ENCODE measurements at regions not wholly inside any gene's neighbourhood (a gene's known extent, or its start where the extent isn't known, plus 50 kb on each side); places are given as distances from the start of the nearest gene placed in this dataset.

DNA sequence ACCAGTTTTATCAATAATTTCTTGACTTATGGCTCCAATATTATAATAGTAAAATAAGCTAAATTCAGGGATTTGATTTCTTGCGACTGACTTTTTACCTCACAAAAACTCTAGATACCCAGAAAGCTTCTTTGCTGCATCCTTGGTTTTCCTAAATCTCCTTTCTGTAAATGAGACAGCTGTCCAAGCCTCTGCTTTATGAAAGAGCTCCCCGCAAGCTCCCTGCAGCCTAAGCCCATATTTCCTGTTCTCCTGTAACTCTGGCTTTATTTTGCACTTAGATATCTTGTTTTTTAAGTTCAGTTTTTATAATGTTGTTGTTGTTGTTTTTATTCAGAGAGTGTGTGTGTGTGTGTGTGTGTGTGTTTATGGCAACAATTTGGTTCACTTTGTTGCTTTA, 361.7 kb upstream of the PKDCC start:
- H3K9me3 ChIP-seq (ENCODE audit: severe bottlenecking) = no peaks in the 10 kb centered on the region
- no peak overlapping the region for H3K4me3 ChIP-seq (ENCODE audit: low read depth, low read length)
- TF ChIP-seq, protein P1, sequence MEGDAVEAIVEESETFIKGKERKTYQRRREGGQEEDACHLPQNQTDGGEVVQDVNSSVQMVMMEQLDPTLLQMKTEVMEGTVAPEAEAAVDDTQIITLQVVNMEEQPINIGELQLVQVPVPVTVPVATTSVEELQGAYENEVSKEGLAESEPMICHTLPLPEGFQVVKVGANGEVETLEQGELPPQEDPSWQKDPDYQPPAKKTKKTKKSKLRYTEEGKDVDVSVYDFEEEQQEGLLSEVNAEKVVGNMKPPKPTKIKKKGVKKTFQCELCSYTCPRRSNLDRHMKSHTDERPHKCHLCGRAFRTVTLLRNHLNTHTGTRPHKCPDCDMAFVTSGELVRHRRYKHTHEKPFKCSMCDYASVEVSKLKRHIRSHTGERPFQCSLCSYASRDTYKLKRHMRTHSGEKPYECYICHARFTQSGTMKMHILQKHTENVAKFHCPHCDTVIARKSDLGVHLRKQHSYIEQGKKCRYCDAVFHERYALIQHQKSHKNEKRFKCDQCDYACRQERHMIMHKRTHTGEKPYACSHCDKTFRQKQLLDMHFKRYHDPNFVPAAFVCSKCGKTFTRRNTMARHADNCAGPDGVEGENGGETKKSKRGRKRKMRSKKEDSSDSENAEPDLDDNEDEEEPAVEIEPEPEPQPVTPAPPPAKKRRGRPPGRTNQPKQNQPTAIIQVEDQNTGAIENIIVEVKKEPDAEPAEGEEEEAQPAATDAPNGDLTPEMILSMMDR (IDR thresholded peaks at IDR 0.05; ENCODE audit: low read depth, low read length) = no peak
- DNase-seq = no peak
- no peak overlapping the region for H3K27ac ChIP-seq
- H3K36me3 ChIP-seq = no peaks in the 10 kb centered on the region
- no peaks in the 10 kb centered on the region for H3K27me3 ChIP-seq (ENCODE audit: insufficient read depth, low read depth, severe bottlenecking)

DNA sequence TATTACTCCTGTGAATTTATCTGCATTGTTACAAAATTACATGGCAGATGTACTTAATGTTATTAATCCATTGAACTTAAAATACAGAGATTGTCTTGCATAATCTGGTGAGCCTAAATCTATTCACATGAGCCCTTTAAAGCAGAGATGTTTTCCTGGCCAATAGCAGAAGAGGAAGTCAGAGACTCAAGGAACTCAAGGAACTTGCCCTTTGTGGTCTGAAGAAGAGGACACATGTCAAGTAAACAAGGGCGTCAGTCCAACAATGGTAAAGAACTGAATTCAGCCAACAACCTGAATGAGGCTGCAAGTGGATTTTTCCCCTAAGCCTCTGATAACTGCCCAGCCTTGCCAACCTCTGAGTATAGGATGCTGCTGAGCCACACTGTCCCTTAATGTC, 356.3 kb upstream of the PKDCC start:
- Histone ChIP-seq H3K27ac (no peak overlapping the region), H3K9me3 (ENCODE audit: severe bottlenecking) (no peaks in the 10 kb centered on the region), H3K4me3 (ENCODE audit: low read depth, low read length) (no peak overlapping the region), H3K36me3 (no peaks in the 10 kb centered on the region), H3K27me3 (ENCODE audit: insufficient read depth, low read depth, severe bottlenecking) (no peaks in the 10 kb centered on the region)
- no peak for DNase-seq
- TF ChIP-seq, protein P1 (IDR thresholded peaks at IDR 0.05; ENCODE audit: low read depth, low read length) = no peak

DNA sequence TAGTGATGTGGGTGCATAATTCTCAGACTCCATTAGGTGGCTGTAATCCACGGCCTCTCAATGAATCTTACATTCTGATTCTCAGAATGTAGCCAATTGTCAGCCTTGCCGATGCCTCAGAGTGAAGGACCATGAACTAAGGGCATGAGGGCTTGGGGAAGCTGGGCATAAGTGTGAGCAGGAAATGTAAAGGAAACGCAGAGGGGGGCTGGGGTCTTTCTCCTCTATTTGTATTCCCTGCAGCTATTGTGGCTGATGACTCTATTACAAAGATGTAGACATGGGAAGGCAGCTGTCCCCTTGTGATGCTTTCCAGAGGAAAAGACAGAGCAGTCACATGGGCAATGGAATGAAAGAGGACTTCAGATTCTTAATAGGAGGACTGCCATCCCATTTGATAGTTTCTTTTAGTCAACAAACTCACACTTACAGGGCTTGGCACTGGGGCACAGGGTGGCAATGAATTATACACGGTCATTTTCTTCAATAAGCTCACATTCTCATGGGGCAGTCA, 353.2 kb upstream of the PKDCC start:
- no peak overlapping the region for H3K4me3 ChIP-seq (ENCODE audit: low read depth, low read length)
- H3K27ac ChIP-seq = no peak overlapping the region
- TF ChIP-seq, protein P1 (IDR thresholded peaks at IDR 0.05; ENCODE audit: low read depth, low read length) = no peak
- no peak for DNase-seq
- no peaks in the 10 kb centered on the region for H3K9me3 ChIP-seq (ENCODE audit: severe bottlenecking)
- H3K36me3 ChIP-seq = no peaks in the 10 kb centered on the region
- no peaks in the 10 kb centered on the region for H3K27me3 ChIP-seq (ENCODE audit: insufficient read depth, low read depth, severe bottlenecking)

DNA sequence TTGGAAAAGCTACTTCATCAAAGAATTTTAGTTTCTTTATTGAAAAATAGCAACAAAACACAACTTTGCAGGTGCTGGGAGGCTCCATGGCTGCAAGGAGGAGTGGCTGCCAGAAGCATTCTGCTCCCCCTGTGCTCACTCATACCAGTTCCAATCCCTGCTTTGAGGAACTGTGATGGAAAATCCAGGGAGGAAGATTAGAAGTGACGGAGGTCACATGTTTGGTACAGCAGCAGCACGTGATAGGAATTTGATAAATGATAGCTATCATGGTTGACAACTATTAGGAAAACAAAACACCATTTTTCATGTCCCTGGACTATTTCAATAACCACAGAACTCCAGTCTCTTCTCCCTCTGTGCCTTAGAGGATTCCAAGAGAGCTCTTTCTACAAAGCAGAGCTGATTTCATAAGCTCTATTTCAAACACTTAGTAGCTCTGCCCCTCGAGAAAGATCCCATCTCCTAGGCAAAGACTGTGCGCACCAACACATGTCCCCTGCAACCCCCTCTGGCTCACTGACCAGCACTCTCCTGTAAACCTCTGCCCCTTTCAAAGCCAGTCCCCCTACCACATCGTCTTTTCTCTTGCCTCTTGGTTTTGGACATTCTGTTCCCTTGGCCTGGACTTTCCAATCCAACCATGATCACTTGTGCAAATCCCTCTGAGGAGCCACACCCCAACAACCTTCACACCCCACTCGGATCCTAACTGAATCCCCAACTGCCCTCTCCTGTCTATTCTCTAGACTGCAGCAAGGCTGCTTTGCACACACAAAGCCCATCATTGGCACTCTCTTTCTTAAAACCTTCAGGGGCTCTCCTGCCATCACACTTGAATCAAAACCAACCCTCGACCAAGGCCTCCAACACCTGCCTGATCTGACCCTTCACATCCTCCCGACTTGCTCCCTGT, 352.4 kb upstream of the PKDCC start:
- H3K9me3 ChIP-seq (ENCODE audit: severe bottlenecking) = no peaks in the 10 kb centered on the region
- no peaks in the 10 kb centered on the region for H3K27me3 ChIP-seq (ENCODE audit: insufficient read depth, low read depth, severe bottlenecking)
- DNase-seq = peak; percentile 36
- no peaks in the 10 kb centered on the region for H3K36me3 ChIP-seq
- no peak overlapping the region for H3K27ac ChIP-seq
- no peak overlapping the region for H3K4me3 ChIP-seq (ENCODE audit: low read depth, low read length)
- TF ChIP-seq, protein P1 (IDR thresholded peaks at IDR 0.05; ENCODE audit: low read depth, low read length) = peak; percentile 63

DNA sequence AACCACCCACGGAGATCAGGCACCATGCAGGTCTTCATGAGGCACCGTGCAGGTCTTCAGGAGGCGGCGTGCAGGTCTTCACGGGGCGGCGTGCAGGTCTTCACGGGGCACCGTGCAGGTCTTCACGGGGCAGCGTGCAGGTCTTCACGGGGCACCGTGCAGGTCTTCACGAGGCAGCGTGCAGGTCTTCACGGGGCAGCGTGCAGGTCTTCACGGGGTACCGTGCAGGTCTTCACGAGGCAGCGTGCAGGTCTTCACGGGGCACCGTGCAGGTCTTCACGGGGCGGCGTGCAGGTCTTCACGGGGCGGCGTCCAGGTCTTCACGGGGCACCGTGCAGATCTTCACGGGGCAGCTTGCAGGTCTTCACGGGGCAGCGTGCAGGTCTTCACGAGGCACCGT, 350.4 kb upstream of the PKDCC start:
- H3K9me3 ChIP-seq (ENCODE audit: severe bottlenecking) = no peaks in the 10 kb centered on the region
- no peaks in the 10 kb centered on the region for H3K36me3 ChIP-seq
- TF ChIP-seq, protein P1 (IDR thresholded peaks at IDR 0.05; ENCODE audit: low read depth, low read length) = no peak
- H3K27ac ChIP-seq = no peak overlapping the region
- no peaks in the 10 kb centered on the region for H3K27me3 ChIP-seq (ENCODE audit: insufficient read depth, low read depth, severe bottlenecking)
- no peak overlapping the region for H3K4me3 ChIP-seq (ENCODE audit: low read depth, low read length)
- no peak for DNase-seq
